ENCODE measurements at regions not wholly inside any gene's neighbourhood (a gene's known extent, or its start where the extent isn't known, plus 50 kb on each side); places are given as distances from the start of the nearest gene placed in this dataset.
"Not testable (repeated sequence)": the region's sequence is repeated elsewhere in the genome, so short reads cannot be mapped to it uniquely, and the experiment has no call there.

DNA sequence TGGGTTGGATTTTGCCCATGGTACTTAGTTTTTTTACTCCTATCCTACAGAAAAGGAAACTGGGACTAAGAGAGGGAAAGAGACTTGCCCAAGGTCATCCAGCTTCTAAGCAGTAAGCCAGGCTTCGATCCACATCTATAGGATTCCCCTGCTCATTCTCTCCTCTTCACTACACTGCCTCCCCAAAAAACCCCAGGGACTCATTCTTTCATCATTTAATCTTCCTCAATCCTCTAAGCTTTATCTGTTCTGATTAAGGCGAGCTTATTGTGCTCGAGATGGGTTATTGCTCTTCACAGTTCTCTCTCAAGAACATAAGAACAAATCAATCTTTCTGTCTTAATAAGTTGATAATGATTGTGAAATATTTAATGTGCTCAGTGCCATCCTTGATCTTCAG, 511.1 kb upstream of the BRINP1 start:
- DNase-seq, result no peak
- H3K9me3 Mint-ChIP-seq, result no peaks in the 10 kb centered on the region
- peaks cover 5% of the 10 kb centered on the region for H3K27me3 Mint-ChIP-seq (ENCODE audit: low read depth, poor library complexity)
- no peaks in the 10 kb centered on the region for H3K4me1 Mint-ChIP-seq
- H3K4me3 Mint-ChIP-seq, result no peak overlapping the region
- H3K27ac Mint-ChIP-seq, result no peak overlapping the region
- H3K36me3 Mint-ChIP-seq (ENCODE audit: low read depth), result no peaks in the 10 kb centered on the region
- TF ChIP-seq, protein P1, sequence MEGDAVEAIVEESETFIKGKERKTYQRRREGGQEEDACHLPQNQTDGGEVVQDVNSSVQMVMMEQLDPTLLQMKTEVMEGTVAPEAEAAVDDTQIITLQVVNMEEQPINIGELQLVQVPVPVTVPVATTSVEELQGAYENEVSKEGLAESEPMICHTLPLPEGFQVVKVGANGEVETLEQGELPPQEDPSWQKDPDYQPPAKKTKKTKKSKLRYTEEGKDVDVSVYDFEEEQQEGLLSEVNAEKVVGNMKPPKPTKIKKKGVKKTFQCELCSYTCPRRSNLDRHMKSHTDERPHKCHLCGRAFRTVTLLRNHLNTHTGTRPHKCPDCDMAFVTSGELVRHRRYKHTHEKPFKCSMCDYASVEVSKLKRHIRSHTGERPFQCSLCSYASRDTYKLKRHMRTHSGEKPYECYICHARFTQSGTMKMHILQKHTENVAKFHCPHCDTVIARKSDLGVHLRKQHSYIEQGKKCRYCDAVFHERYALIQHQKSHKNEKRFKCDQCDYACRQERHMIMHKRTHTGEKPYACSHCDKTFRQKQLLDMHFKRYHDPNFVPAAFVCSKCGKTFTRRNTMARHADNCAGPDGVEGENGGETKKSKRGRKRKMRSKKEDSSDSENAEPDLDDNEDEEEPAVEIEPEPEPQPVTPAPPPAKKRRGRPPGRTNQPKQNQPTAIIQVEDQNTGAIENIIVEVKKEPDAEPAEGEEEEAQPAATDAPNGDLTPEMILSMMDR (IDR thresholded peaks at IDR 0.05), result no peak

GRCh38 chr9:119877306-119877705, 508.1 kb upstream of the BRINP1 start:
- no peaks in the 10 kb centered on the region for H3K4me1 Mint-ChIP-seq
- H3K27me3 Mint-ChIP-seq (ENCODE audit: low read depth, poor library complexity), result peaks cover 8% of the 10 kb centered on the region
- no peak overlapping the region for H3K4me3 Mint-ChIP-seq
- TF ChIP-seq, protein P1 (IDR thresholded peaks at IDR 0.05), result no peak
- H3K27ac Mint-ChIP-seq, result no peak overlapping the region
- H3K9me3 Mint-ChIP-seq, result no peaks in the 10 kb centered on the region
- DNase-seq, result no peak
- no peaks in the 10 kb centered on the region for H3K36me3 Mint-ChIP-seq (ENCODE audit: low read depth)

GRCh38 chr9:119873877-119874276, 504.6 kb upstream of the BRINP1 start:
- no peaks in the 10 kb centered on the region for H3K4me1 Mint-ChIP-seq
- peaks cover 10% of the 10 kb centered on the region for H3K9me3 Mint-ChIP-seq
- peaks cover 8% of the 10 kb centered on the region for H3K27me3 Mint-ChIP-seq (ENCODE audit: low read depth, poor library complexity)
- TF ChIP-seq, protein P1 (IDR thresholded peaks at IDR 0.05), result no peak
- H3K4me3 Mint-ChIP-seq, result no peak overlapping the region
- DNase-seq, result no peak
- no peaks in the 10 kb centered on the region for H3K36me3 Mint-ChIP-seq (ENCODE audit: low read depth)
- H3K27ac Mint-ChIP-seq, result no peak overlapping the region

- not testable (repeated sequence) for H3K4me3 Mint-ChIP-seq; H3K27me3 Mint-ChIP-seq (ENCODE audit: low read depth, poor library complexity); DNase-seq; H3K27ac Mint-ChIP-seq; H3K36me3 Mint-ChIP-seq (ENCODE audit: low read depth); H3K4me1 Mint-ChIP-seq
- peaks cover 14% of the 10 kb centered on the region for H3K9me3 Mint-ChIP-seq
These were observed 501.0 kb upstream of the BRINP1 start for GRCh38 chr9:119870251-119870650.

DNA sequence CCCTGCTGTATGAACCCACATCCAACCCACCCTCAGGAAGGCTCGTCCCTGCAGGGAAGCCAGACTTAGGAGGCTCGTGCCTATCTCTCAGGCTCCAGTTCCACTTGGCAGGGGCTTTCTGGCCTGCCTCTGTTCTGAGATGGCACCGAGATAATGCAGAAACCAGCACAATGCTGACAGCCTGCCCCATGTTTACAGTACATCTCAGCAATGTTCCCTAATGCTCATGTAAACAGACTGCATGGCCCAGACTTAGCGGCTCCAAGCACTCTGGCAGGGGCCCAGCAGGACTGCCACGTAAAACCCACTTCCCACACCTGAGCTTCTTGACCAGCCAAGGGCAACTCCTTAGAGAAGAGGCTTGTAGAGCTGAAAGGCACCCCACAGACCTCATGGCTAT, 499.5 kb upstream of the BRINP1 start:
- Mint-ChIP-seq H3K4me3 (no peak overlapping the region), H3K27me3 (ENCODE audit: low read depth, poor library complexity) (peaks cover 7% of the 10 kb centered on the region), H3K36me3 (ENCODE audit: low read depth) (no peaks in the 10 kb centered on the region), H3K27ac (no peak overlapping the region), H3K4me1 (no peaks in the 10 kb centered on the region), H3K9me3 (peaks cover 27% of the 10 kb centered on the region)
- no peak for DNase-seq
- TF ChIP-seq, protein P1 (IDR thresholded peaks at IDR 0.05), result no peak

- Mint-ChIP-seq H3K36me3 (ENCODE audit: low read depth) (no peaks in the 10 kb centered on the region), H3K27me3 (ENCODE audit: low read depth, poor library complexity) (peaks cover 10% of the 10 kb centered on the region), H3K4me3 (no peak overlapping the region), H3K4me1 (peaks cover 12% of the 10 kb centered on the region), H3K9me3 (peaks cover 16% of the 10 kb centered on the region), H3K27ac (no peak overlapping the region)
- no peak for DNase-seq
- TF ChIP-seq, protein P1 (IDR thresholded peaks at IDR 0.05), result no peak
These were observed 492.6 kb upstream of the BRINP1 start for GRCh38 chr9:119861842-119862241.

All from nephron progenitor cell (in vitro differentiated cells).